IPS-NIHi7 (cell line): ENCODE measurements at regions not wholly inside any gene's neighbourhood (a gene's known extent, or its start where the extent isn't known, plus 50 kb on each side); places are given as distances from the start of the nearest gene placed in this dataset.
A peak's percentile ranks its signal among the peaks of the same experiment; 100 is the strongest.

Source experiments
- DNase-seq: peaks from one replicate; pipeline ENCODE4 v3.0.0; 2012; ENCODE audit warnings: mixed read lengths; ENCODE audit errors: extremely low spot score

DNA sequence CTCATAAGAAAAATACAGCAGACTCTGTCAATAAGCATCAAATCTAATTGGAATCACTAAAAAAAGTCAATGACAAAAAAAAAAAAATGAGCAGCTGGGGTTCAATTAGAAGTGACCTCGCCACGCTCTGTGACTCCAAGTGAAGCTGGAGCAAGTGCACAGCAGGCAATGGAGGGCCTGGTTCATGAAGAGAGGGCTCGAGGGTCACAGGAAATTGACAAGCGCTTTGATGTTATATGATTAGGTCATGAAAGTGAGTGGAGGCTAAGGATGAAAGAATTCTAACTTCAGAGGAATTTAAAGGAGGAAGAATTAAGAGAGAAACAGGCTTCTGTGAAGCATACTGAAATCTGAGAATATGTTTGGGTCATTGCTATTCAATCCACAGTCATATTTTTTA lies 85.4 kb upstream of the TMEM18 start:
- DNase-seq = no peak

DNA sequence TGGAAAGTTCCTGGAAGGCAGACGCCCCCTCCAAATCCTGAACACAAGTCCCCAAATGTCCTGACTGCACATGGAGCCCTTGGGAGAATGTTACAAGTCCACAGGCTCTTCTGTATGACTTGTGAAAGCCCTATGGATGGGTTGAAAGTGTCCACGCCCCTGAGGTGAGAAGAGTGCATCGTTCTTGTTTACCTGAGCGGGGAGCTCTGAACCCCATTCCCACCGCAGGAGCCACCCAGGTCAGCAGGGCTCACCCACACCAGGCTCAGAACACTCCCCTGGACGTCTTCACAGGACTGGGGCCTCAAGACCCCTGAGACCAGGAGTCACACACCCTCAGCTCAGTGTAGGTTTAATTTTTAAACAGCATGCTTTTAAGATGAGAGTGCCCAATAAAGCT lies 84.2 kb upstream of the TMEM18 start:
- DNase-seq = no peak

DNA sequence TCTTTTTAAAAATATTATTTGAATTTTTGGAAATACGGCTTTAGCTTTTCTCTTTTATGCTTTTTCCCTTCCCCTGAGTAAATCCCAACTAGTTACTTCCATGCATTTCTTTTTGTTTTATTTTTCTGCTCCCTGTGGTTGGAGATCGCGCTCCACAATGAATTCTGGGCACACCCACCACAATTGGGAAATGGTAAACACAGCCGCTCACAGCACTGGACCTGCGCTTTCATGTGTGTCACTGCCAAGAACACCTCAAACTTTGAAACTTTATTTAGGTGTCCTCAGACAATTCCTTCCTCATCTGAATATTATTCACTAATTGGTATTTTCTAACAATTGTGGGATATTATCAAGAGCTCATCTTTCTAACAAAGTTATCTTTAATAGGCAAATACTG lies 82.8 kb upstream of the TMEM18 start:
- no peak for DNase-seq

DNA sequence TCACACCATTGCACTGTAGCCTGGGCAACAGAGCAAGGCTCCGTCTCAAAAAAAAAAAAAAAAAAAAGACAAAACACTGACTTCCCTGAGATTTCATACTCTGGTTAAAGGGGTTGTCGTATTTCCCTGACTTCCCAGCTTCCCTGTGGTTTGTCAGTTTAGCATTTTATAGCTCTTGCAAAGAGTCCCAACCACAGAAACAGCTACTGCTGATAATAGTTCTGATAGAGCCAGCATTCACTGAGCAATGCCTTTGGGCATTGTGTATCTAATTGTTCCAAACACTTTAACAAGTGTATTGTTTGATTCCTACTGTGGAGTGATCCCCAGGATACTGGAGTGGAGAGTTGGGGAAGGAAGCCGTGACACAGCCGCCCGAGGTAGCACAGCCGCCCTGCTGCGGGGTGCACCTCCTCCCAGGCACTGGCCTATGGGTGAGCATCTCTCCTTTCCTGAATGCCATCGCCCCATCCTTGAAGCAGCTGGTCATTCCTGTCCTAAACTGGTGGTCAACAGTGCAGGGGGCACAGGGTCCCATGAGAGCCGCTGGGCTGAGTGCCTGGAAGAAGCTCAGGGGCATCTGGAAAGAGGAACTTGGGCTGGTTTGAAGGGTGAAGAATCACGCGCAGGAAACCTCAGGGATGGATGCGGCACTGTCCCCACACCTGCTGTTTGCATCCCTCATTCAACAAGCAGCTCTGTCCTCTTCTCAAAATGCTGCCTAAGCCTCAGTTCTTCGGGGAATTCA lies 81.0 kb upstream of the TMEM18 start:
- DNase-seq = no peak

DNA sequence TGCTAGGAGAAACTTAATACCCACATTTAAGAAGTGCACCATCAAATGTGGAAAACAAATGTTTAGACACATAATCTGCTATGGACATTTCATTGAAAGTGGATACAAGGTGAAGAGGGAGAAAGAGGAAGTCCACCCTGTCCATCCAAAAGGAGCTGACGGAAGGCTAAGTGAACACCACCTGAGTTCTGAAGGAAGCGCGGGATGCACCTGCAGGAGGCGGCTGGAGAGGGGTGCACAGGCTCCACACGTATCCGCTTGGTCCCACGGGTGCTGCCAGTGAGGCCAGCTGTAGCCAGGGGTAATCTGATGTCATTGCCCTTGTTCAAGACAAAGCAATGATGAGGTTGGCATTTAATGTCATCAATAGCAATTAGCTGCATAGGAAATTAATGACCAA lies 75.9 kb upstream of the TMEM18 start:
- DNase-seq = no peak

DNA sequence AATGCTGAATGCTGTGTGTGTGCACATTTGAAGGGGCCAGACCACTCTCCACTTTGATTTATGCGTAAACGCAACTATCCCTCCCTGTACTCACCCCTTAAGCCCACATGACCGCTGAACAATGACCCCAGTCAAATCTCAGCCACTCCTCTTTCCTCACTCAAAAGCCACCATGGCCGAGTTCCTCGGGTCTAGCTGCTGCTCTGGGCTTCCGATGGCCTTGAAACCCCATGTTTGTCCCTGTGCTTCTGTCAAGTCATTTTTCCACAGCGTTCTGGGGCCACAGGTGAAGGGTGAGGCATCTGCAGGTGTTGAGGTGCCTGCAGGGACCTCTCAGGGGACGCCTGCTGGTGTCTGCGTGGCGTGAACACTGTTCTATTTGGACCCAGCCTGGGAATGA lies 74.3 kb upstream of the TMEM18 start:
- DNase-seq = no peak

- DNase-seq = no peak
Observed at GRCh38 chr2:750628-751027, 73.4 kb upstream of the TMEM18 start.

GRCh38 chr2:747762-748351 lies 70.7 kb upstream of the TMEM18 start:
- DNase-seq = no peak

- no peak for DNase-seq
Observed at GRCh38 chr2:746697-747096, 69.5 kb upstream of the TMEM18 start.

- no peak for DNase-seq
Observed at GRCh38 chr2:744088-744487, 66.9 kb upstream of the TMEM18 start.

DNA sequence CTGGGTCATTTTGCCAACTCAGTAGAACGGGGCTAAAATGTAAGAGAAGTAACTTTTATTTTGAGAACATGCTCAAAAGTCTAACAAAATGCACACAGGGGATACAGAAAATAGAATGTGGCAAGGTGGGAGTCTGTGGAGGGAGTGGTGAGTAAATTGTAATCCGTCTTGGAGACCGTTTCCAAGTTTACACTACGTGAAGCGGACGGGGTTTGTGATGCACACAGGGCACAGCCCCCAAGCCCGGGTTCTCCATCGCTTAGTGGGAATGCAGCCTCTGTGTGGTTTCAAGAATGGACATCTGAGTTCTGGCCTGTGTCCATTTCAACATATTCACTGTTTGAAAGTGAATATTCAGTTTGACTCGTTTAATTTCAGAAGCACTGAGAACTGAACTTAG lies 65.0 kb upstream of the TMEM18 start:
- DNase-seq = no peak

- DNase-seq = no peak
Observed at GRCh38 chr2:741195-741496, 63.9 kb upstream of the TMEM18 start.

- DNase-seq = peak; percentile 84
Observed at GRCh38 chr2:740322-741194, 63.4 kb upstream of the TMEM18 start.

DNA sequence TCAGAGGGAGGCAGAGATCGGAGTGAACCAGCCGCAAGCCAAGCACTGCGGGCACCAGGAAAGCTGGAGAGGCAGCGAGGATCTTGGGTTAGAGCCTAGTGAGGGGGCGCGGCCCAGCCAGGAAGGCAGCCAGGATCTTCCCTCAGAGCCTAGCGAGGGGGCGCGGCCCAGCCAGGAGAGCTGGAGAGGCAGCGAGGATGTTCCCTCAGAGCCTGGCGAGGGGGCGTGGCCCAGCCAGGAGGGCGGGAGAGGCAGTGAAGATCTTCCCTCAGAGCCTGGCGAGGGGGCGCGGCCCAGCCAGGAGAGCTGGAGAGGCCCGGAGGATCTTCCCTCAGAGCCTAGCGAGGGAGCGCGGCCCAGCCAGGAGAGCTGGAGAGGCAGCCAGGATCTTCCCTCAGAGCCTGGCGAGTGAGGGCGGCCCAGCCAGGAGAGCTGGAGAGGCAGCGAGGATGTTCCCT lies 62.7 kb upstream of the TMEM18 start:
- peak; percentile 73 for DNase-seq

GRCh38 chr2:736939-737338 lies 59.7 kb upstream of the TMEM18 start:
- no peak for DNase-seq

GRCh38 chr2:735670-736218 lies 58.5 kb upstream of the TMEM18 start:
- no peak for DNase-seq

GRCh38 chr2:734496-734895 lies 57.3 kb upstream of the TMEM18 start:
- DNase-seq = no peak

DNA sequence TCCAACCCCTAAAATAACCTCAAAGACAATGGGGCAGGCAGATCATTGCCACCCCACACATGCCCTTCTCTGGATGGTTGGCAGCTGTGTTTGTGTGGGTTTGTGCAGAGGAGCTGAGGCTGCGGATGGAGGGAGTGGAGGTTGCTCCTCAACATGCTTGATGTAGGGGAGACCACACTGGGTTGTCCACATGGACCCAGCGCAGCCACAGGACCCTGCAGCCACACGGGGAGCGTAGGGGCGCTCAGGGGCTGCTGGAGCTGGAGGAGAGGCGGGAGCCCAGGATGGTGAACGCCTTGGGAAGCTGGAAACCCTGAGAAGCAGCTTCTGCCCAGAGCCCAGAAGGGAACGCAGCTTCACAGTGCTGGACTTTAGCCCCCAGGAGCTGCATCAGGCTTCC lies 56.3 kb upstream of the TMEM18 start:
- no peak for DNase-seq

GRCh38 chr2:733001-733400 lies 55.8 kb upstream of the TMEM18 start:
- no peak for DNase-seq

DNA sequence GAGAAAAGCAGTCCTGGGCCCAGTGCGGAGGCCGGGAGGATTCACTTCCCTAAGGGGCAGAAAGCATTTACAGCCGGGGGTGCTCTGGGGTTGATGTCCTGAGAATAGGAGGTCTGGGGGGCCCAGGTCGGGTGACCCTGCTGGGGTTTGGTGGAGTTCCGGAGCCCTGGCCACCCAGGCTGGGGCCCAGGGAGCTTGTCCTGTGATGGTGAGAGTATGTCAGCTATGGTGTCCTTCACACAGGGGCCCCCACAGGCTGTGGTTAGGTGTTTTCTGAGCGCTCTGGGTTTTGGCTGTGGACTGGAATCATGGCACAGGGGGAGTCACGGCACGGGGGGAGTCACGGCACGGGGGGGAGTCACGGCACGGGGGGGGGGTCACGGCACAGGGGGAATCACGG lies 54.5 kb upstream of the TMEM18 start:
- DNase-seq = no peak

- peak; percentile 45 for DNase-seq
Observed at GRCh38 chr2:729376-729861, 52.2 kb upstream of the TMEM18 start.

- no peak for DNase-seq
Observed at GRCh38 chr2:728165-728564, 51.0 kb upstream of the TMEM18 start.
